H9 (cell line): ENCODE measurements at regions not wholly inside any gene's neighbourhood (a gene's known extent, or its start where the extent isn't known, plus 50 kb on each side); places are given as distances from the start of the nearest gene placed in this dataset.

Experiments
- DNase-seq: peaks from one replicate; pipeline ENCODE4 v3.0.0-alpha.2; 2017
- H2AFZ ChIP-seq: one replicate; pipeline ENCODE4 v1.6.1; 2013; ENCODE audit warnings: mild to moderate bottlenecking, low read length, control low read depth, moderate library complexity
- H2AK5ac ChIP-seq: 2 replicates; pipeline ENCODE4 v1.6.1; 2013; ENCODE audit warnings: low read length, control low read depth, mixed read lengths; ENCODE audit not compliant: insufficient read length
- H2BK120ac ChIP-seq: one replicate; pipeline ENCODE4 v1.6.1; 2013; ENCODE audit warnings: low read depth, mild to moderate bottlenecking, low read length, control low read depth, inconsistent platforms; ENCODE audit not compliant: poor library complexity, severe bottlenecking
- H2BK12ac ChIP-seq: 2 replicates; pipeline ENCODE4 v1.6.1; 2013; ENCODE audit warnings: low read length, control low read depth, mixed read lengths, low read depth; ENCODE audit not compliant: insufficient read length
- H2BK15ac ChIP-seq: 2 replicates; pipeline ENCODE4 v1.6.1; 2013; ENCODE audit warnings: low read depth, low read length, control low read depth
- H2BK20ac ChIP-seq: one replicate; pipeline ENCODE4 v1.6.1; 2013; ENCODE audit warnings: low read depth, mild to moderate bottlenecking, low read length, control low read depth, inconsistent platforms; ENCODE audit not compliant: poor library complexity, severe bottlenecking
- H2BK5ac ChIP-seq: 2 replicates; pipeline ENCODE4 v1.6.1; 2013; ENCODE audit warnings: low read length, control low read depth, mixed read lengths; ENCODE audit not compliant: insufficient read length
- H3K14ac ChIP-seq: 2 replicates; pipeline ENCODE4 v1.6.1; 2013; ENCODE audit warnings: low read length, control low read depth; ENCODE audit not compliant: insufficient read depth
- H3K18ac ChIP-seq: 2 replicates; pipeline ENCODE4 v1.6.1; 2013; ENCODE audit warnings: low read depth, mild to moderate bottlenecking, mixed read lengths, low read length, control low read depth; ENCODE audit not compliant: insufficient read length
- H3K23ac ChIP-seq: 2 replicates; pipeline ENCODE4 v1.6.1; 2013; ENCODE audit warnings: low read length, control low read depth, mixed read lengths, low read depth; ENCODE audit not compliant: insufficient read length
- H3K23me2 ChIP-seq: 2 replicates; pipeline ENCODE4 v1.6.1; 2013; ENCODE audit warnings: low read depth, mild to moderate bottlenecking, mixed read lengths, low read length, control low read depth; ENCODE audit not compliant: insufficient read length, poor library complexity, severe bottlenecking
- H3K27ac ChIP-seq: 2 replicates; pipeline ENCODE4 v1.5.1; 2013; ENCODE audit warnings: low read length, control low read depth, mixed read lengths, low read depth; ENCODE audit not compliant: insufficient read length
- H3K27me3 ChIP-seq: 2 replicates; pipeline ENCODE4 v1.6.1; 2013; ENCODE audit warnings: low read length, control low read depth, inconsistent platforms; ENCODE audit not compliant: insufficient read depth
- H3K4ac ChIP-seq: 2 replicates; pipeline ENCODE4 v1.6.1; 2013; ENCODE audit warnings: low read depth, mild to moderate bottlenecking, control low read depth, inconsistent platforms, low read length, moderate library complexity
- H3K4me1 ChIP-seq: 2 replicates; pipeline ENCODE4 v1.6.1; 2013; ENCODE audit warnings: low read length, control low read depth, inconsistent platforms; ENCODE audit not compliant: insufficient read depth
- H3K4me2 ChIP-seq: 2 replicates; pipeline ENCODE4 v1.6.1; 2013; ENCODE audit warnings: low read length, control low read depth, mixed read lengths; ENCODE audit not compliant: insufficient read length, insufficient read depth
- H3K56ac ChIP-seq: 2 replicates; pipeline ENCODE4 v1.6.1; 2013; ENCODE audit warnings: low read depth, mild to moderate bottlenecking, mixed read lengths, low read length, control low read depth; ENCODE audit not compliant: insufficient read length
- H3K79me1 ChIP-seq: 2 replicates; pipeline ENCODE4 v1.6.1; 2013; ENCODE audit warnings: low read depth, mild to moderate bottlenecking, moderate library complexity, low read length, control low read depth, inconsistent platforms; ENCODE audit not compliant: insufficient read depth, poor library complexity, severe bottlenecking
- H3K79me2 ChIP-seq: 2 replicates; pipeline ENCODE4 v1.6.1; 2013; ENCODE audit warnings: low read length, control low read depth, inconsistent platforms; ENCODE audit not compliant: insufficient read depth
- H3K9ac ChIP-seq: 2 replicates; pipeline ENCODE4 v1.6.1; 2013; ENCODE audit warnings: low read length, control low read depth, mixed read lengths; ENCODE audit not compliant: insufficient read length; ENCODE audit errors: extremely low read depth
- H3K9me3 ChIP-seq: one replicate; pipeline ENCODE4 v1.6.1; 2013; ENCODE audit warnings: low read depth, low read length, inconsistent platforms; ENCODE audit not compliant: control insufficient read depth
- H3T11ph ChIP-seq: one replicate; pipeline ENCODE4 v1.6.1; 2013; ENCODE audit warnings: mild to moderate bottlenecking, low read length, control low read depth, inconsistent platforms
- H4K20me1 ChIP-seq: one replicate; pipeline ENCODE4 v1.6.1; 2013; ENCODE audit not compliant: control insufficient read depth, insufficient read length, insufficient read depth
- H4K5ac ChIP-seq: 2 replicates; pipeline ENCODE4 v1.6.1; 2013; ENCODE audit warnings: low read depth, mild to moderate bottlenecking, mixed read lengths, low read length, control low read depth; ENCODE audit not compliant: insufficient read length
- H4K8ac ChIP-seq: replicated peaks from 2 replicates; pipeline ENCODE4 v1.6.1; 2013; ENCODE audit warnings: low read length, control low read depth, mixed read lengths, low read depth; ENCODE audit not compliant: insufficient read length
- H4K91ac ChIP-seq: 2 replicates; pipeline ENCODE4 v1.6.1; 2013; ENCODE audit warnings: low read depth, mild to moderate bottlenecking, moderate library complexity, mixed read lengths, low read length, control low read depth; ENCODE audit not compliant: insufficient read length
- H3K27ac Mint-ChIP-seq, 3 experiments: 2 replicates in 2 of 3; 3 replicates in 1 of 3; pipeline ENCODE4 v1.8.0; 2020 to 2021; ENCODE audit warnings: mixed read lengths in 3 of 3, mild to moderate bottlenecking in 1 of 3, moderate library complexity in 1 of 3
- H3K27me3 Mint-ChIP-seq: 2 replicates; pipeline ENCODE4 v1.8.0; 2021; ENCODE audit warnings: low read depth, mild to moderate bottlenecking, moderate library complexity, mixed read lengths
- H3K36me3 Mint-ChIP-seq, 3 experiments: 2 replicates in 2 of 3; 3 replicates in 1 of 3; pipeline ENCODE4 v1.8.0; 2020 to 2021; ENCODE audit warnings: low read depth in 3 of 3, mixed read lengths in 3 of 3; ENCODE audit not compliant: insufficient read depth in 1 of 3
- H3K4me1 Mint-ChIP-seq, 2 experiments: 2 replicates each; pipeline ENCODE4 v1.8.0; 2020; ENCODE audit warnings: mixed read lengths in 2 of 2
- H3K4me3 Mint-ChIP-seq, 2 experiments: 2 replicates in 1 of 2; 3 replicates in 1 of 2; pipeline ENCODE4 v1.8.0; 2020 to 2021; ENCODE audit warnings: mild to moderate bottlenecking in 2 of 2, mixed read lengths in 2 of 2, moderate library complexity in 1 of 2
- H3K9me3 Mint-ChIP-seq, 2 experiments: 2 replicates in 1 of 2; 3 replicates in 1 of 2; pipeline ENCODE4 v1.8.0; 2020; ENCODE audit warnings: mild to moderate bottlenecking in 2 of 2, mixed read lengths in 2 of 2, moderate library complexity in 1 of 2
- CTCF ChIP-seq: fragments of 200-600 bp; sonication (generic); conservative IDR thresholded peaks from 3 replicates; pipeline ENCODE4 v1.8.0; 2021; ENCODE audit warnings: antibody characterized with exemption, mild to moderate bottlenecking
- WGBS: extraction: QIAGEN DNeasy Blood & Tissue Kit; methylation state at CpG from one replicate; pipeline ENCODE4 v1.1.7; 2013; ENCODE audit warnings: missing lambda C conversion rate, low lambda C conversion rate, mixed read lengths; ENCODE audit not compliant: insufficient read length; ENCODE audit errors: extremely low coverage; 5-methylcytosine and 5-hydroxymethylcytosine counted together

- H2AFZ ChIP-seq = no peak overlapping the region
- H3K9ac ChIP-seq = no peak overlapping the region
- Mint-ChIP-seq H3K27ac (no peak overlapping the region), H3K4me3 (no peak overlapping the region), H3K9me3 (peaks cover 13 to 15% of the 10 kb centered on the region in 2 experiments), H3K4me1 (no peaks in the 10 kb centered on the region), H3K27me3 (peaks cover 3% of the 10 kb centered on the region; the same call in 1 of the 2 replicates), H3K36me3 (peaks cover 2 to 6% (median 2%) of the 10 kb centered on the region in 3 experiments; a peak in 5 of 7 replicates)
- H4K91ac ChIP-seq = no peak overlapping the region
- no peak overlapping the region for H2BK15ac ChIP-seq
- H4K5ac ChIP-seq = no peak overlapping the region
- no peaks in the 10 kb centered on the region for H3K79me2 ChIP-seq
- DNase-seq = no peak
- no peak overlapping the region for H3K4ac ChIP-seq
- H4K8ac ChIP-seq = no peak overlapping the region
- H3K27ac ChIP-seq = no peak overlapping the region
- H3K4me1 ChIP-seq = no peaks in the 10 kb centered on the region; the same call in 1 of the 2 replicates
- no peak overlapping the region for H3K23ac ChIP-seq
- no peak overlapping the region for H3K56ac ChIP-seq
- H3K14ac ChIP-seq = no peak overlapping the region
- H2AK5ac ChIP-seq = no peak overlapping the region
- no peaks in the 10 kb centered on the region for H3K27me3 ChIP-seq
- no peaks in the 10 kb centered on the region for H3K9me3 ChIP-seq
- H4K20me1 ChIP-seq = no peaks in the 10 kb centered on the region
- no peaks in the 10 kb centered on the region for H3K79me1 ChIP-seq
- no CpG with 5 or more reads among the region's 8 CpGs for WGBS
- H3K18ac ChIP-seq = no peak overlapping the region
- TF ChIP-seq CTCF = no peak
- no peaks in the 10 kb centered on the region for H3K23me2 ChIP-seq
- no peak overlapping the region for H2BK120ac ChIP-seq
- no peak overlapping the region for H3K4me2 ChIP-seq
- no peak overlapping the region for H3T11ph ChIP-seq
- H2BK5ac ChIP-seq = no peak overlapping the region
- no peak overlapping the region for H2BK12ac ChIP-seq
- H2BK20ac ChIP-seq = no peak overlapping the region
These were observed 338.1 kb downstream of the ACTR3B start for GRCh38 chr7:153097511-153098201.
